Caki2 (cell line): ENCODE measurements at regions not wholly inside any gene's neighbourhood (a gene's known extent, or its start where the extent isn't known, plus 50 kb on each side); places are given as distances from the start of the nearest gene placed in this dataset.
"Not testable (repeated sequence)": the region's sequence is repeated elsewhere in the genome, so short reads cannot be mapped to it uniquely, and the experiment has no call there.

Experiments
- DNase-seq: peaks from one replicate; pipeline ENCODE4 v3.0.0-alpha.2; 2015; ENCODE audit warnings: low read depth
- in situ Hi-C: cut with HindIII; loops from 2 replicates; pipeline ENCODE4 v1.10.0; 2016; ENCODE audit warnings: low sequenced_read_pairs, low pct_unique_long_range_greater_than_20kb, mixed read lengths

GRCh38 chr9:80664327-80665210 lies 1024.8 kb downstream of the TLE1 start:
- in situ Hi-C loops: no loop called here
- DNase-seq: peak; percentile 14

DNA sequence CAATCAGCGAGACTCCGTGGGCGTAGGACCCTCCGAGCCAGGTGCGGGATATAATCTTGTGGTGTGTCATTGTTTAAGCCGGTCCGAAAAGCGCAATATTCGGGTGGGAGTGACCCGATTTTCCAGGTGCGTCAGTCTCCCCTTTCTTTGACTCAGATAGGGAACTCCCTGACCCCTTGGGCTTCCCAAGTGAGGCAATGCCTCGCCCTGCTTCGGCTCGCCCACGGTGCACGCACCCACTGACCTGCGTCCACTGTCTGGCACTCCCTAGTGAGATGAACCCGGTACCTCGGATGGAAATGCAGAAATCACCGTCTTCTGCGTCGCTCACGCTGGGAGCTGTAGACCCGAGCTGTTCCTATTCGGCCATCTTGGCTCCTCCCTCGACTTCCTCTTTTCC lies 1029.6 kb downstream of the TLE1 start:
- DNase-seq, in situ Hi-C loops: not testable (repeated sequence)

- no peak for DNase-seq
- in situ Hi-C loops: no loop called here
Observed at GRCh38 chr9:80651044-80651443, 1038.3 kb downstream of the TLE1 start.

DNA sequence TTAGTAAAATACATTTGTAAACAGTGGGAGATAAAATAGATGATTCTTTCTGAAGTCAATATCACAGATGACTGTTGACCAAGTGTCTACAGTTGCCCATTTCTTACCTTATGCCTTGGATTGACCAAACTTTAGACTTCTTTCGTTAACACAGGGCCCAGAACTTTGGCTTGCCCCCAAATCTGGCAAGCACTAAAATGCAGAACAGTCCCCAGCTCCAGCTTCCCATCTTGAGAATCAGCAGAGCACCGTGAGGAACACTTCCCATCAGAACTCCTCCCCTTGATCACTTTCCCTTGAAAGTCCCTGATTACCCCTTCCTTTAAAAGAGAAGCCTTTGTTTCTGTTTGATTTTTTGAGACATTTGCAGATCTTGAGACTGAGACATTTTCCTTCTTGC lies 1039.9 kb downstream of the TLE1 start:
- in situ Hi-C loops: no loop called here

DNA sequence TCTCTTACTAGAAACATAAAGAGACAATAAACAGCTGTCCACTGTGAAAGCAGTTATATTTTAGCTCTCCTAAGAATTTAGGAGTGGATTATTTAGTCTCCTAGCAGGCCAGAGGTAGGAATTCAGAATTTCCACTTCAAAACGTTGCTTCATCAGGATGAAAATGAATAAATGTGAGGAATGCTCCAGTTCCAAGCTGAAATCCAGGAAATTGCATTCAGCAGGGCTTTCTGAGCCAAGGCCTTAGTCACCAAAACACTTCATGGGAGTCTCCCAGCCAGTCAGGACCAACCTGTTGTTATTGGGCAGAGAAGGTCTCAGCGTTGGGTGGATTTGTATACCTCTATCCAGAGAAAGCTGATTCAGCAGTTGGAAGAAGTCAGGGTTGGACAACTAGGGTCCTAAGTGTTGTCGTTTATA lies 1040.3 kb downstream of the TLE1 start:
- DNase-seq: no peak
- in situ Hi-C loops: no loop called here

More for the DNA sequence above, 1039.9 kb downstream of the TLE1 start:
- DNase-seq: no peak

DNA sequence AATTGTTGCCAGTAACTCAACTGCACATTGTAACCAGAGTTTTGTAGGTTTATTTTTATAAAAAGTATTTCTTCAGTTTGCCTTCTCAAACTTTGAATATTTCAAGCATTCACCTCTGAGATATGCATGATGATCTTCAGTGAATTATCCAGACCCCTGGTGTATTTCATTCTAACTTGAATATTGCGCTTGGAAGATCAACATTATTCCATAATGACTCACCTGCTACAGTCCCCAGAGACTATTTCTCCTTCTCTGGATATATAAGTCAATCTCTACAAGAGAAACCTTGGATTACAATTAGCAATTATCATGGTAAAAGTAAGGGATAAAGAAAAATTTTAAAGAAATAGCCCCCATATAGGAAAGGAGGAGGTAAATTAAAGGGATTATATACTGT lies 1041.0 kb downstream of the TLE1 start:
- DNase-seq: no peak
- in situ Hi-C loops: no loop called here

GRCh38 chr9:80646211-80646610 lies 1043.1 kb downstream of the TLE1 start:
- in situ Hi-C loops: no loop called here
- no peak for DNase-seq

DNA sequence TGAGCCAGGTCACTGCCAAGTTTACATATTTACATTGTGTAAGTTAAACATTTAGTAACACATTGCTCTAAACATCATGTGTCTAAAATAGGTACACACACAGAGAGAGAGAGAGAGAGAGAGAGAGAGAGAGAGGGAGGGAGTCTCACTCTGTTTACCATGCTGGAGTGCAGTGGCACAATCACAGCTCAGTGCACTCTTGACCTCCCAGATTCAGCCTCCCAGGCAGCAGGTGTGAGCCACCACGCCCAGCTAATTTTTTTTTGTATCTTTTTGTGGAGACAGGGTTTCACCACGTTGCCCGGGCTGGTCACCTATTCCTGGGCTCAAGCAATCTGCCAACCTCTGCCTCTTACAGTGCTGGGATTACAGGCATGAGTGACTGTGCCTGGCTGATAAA lies 1045.3 kb downstream of the TLE1 start:
- in situ Hi-C loops: no loop called here
- DNase-seq: no peak

- in situ Hi-C loops: no loop called here
- DNase-seq: no peak
Observed at GRCh38 chr9:80635065-80635464, 1054.3 kb downstream of the TLE1 start.

DNA sequence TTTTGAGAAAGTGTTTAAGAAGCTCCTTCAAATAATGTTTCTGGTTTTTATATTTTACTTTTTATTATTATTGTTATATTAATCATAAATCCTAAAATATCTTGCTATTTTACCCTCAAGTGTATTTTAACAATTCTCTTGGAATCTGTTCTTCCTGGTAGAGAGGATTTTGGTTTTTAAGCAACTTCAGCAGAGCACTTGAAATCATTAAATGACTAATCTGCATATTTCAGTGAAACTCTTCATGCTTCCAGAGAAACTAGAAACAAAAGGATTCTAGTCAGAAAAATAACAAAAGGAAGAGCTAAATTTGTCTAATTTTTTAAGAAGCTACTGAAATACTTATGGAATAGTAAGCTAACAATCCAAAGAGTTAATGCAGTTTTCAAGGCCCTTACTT lies 1057.3 kb downstream of the TLE1 start:
- in situ Hi-C loops: no loop called here
- DNase-seq: no peak

GRCh38 chr9:80622508-80622907 lies 1050.7 kb downstream of the TLE4 start:
- DNase-seq: no peak
- in situ Hi-C loops: no loop called here

GRCh38 chr9:80619356-80619755 lies 1047.6 kb downstream of the TLE4 start:
- in situ Hi-C loops: no loop called here
- no peak for DNase-seq

DNA sequence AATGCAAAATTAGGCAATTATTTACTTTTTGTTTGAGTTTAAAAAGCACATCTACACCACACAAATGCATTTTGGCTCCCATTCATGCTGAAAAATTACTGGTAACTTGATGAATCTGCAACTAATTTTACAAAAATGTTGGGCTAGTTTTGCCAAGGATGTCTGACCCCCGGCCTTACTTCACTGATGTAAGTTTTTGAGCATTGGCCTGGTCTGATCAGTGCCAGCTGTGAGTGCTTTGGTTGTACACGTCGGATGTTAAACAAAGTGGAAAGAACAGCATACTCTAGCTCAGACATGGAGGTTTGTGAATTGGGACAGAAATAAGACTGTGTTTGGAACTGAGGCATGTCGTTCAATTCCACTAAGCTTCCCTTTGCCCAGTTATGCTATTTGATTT lies 1044.2 kb downstream of the TLE4 start:
- in situ Hi-C loops: no loop called here
- no peak for DNase-seq

DNA sequence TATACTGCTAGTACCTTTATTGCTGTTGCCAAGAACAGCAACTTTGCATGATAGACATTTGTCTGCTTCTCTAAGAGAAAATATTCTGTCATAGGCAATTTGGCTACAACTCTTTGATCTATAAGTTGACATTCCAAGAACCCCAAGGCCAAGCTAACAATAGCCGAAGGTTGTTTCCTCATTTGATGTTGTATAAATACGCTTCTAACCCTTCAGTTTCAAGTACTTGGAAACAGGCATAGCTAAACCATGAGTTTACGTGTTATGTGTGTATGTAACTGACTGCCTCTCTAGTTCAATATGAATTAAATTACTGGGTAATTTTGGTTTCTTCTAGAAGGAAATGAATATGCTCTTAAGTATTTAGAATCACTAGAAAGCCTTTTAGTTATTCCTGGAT lies 1034.0 kb downstream of the TLE4 start:
- no peak for DNase-seq
- in situ Hi-C loops: no loop called here

- in situ Hi-C loops: no loop called here
Observed at GRCh38 chr9:80605129-80605528, 1033.4 kb downstream of the TLE4 start.

GRCh38 chr9:80602291-80602690 lies 1030.5 kb downstream of the TLE4 start:
- in situ Hi-C loops: no loop called here
- DNase-seq: no peak

More at GRCh38 chr9:80605129-80605528, 1033.4 kb downstream of the TLE4 start:
- peak; percentile 16 for DNase-seq

DNA sequence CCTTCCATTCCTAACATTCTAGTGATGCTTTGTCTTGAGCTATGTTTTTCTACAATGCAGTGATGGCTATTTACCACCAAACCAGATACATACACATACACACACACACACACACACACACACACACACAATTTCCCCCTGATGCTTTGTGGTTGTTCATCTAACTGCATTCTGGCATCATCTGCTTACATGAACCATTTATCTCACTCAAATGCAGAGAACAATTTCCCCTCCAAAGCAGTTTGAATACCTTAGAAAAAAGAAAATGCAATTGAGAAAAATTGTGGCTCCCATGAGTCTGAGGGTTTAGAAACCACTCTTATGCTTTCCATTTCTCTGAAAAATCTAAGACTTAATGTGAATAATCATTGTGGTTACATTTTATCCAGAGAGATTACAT lies 1024.8 kb downstream of the TLE4 start:
- no peak for DNase-seq
- in situ Hi-C loops: no loop called here

DNA sequence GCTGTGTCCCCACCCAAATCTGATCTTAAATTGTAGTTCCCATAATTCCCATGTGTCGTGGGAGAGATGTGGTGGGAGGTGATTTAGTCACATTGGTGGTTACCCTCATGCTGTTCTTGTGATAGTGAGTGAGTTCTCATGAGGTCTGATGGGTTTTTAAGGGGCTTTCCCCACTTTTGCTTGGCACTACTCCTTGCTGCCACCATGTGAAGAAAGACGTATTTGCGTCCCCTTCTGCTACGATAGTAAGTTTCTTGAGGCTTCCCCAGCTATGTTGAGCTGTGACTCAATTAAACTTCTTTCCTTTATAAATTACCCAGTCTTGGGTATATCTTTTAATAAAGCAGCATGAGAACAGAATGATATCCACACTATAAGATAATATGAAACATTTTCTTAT lies 1023.4 kb downstream of the TLE4 start:
- in situ Hi-C loops: no loop called here
- DNase-seq: no peak

- no peak for DNase-seq
- in situ Hi-C loops: no loop called here
Observed at GRCh38 chr9:80592413-80592812, 1020.6 kb downstream of the TLE4 start.

DNA sequence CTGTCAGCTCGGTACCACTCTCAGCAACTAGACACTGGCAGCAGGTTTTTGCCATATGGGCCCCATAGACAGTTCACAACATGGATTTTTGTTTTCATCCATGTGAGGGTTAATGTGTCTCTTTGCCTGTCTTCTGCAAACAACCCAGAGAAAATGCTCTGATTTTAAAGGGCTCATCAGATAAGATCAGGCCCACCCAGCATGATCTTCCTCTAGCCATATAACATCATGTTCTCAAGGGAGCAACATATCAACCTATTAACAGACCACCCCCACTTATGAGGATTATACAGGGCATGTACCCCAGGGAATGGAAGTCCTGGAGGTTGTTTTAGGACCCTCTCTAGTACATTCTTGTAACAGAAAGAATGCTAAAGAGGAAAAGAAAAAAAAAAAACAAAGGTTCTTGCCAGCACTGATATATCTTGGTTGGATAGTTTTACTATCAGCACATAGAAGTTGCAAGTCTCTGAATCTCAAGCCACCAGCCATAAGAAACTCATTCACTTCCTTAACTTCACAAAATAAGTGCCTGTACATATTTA lies 1015.1 kb downstream of the TLE4 start:
- in situ Hi-C loops: no loop called here
- no peak for DNase-seq
